ENCODE measurements at regions not wholly inside any gene's neighbourhood (a gene's known extent, or its start where the extent isn't known, plus 50 kb on each side); places are given as distances from the start of the nearest gene placed in this dataset.

DNA sequence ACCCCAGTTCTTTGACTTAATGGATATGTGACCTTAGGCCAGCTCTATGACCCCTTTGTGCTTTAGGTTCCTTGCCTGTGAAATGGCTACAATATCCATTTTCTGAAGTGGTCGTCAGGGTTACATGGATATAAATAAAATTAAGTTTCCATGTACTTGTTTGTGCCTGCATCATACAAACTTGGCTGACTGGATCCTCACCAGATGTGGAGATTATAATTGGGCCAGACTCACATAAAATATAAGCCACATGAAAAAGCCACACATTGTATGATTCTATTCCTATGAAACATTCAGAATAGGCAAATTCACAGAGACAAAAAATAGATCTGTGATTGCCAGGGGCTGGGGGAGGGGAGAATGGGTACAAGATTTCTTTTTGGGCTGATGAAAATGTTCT, 100.9 kb upstream of the USP47 start:
- TF ChIP-seq CTCF (optimal IDR thresholded peaks at IDR 0.05 in 1 of 3, IDR thresholded peaks at IDR 0.05 in 1 of 3, conservative IDR thresholded peaks at IDR 0.05 in 1 of 3; ENCODE audit: extremely low read depth in 1 of 3, insufficient read depth in 2 of 3, low read length in 3 of 3) (no peak), EZH2 (IDR thresholded peaks at IDR 0.05; ENCODE audit: low read length) (no peak)
